GM12874 (cell line): ENCODE measurements at regions not wholly inside any gene's neighbourhood (a gene's known extent, or its start where the extent isn't known, plus 50 kb on each side); places are given as distances from the start of the nearest gene placed in this dataset.

ENCODE experiments used
- TF ChIP-seq, protein P1 (sequence below): IDR thresholded peaks from 2 replicates; pipeline ENCODE4 v1.5.1; 2011; ENCODE audit warnings: low read depth, mild to moderate bottlenecking, control low read depth, low read length, moderate library complexity; ENCODE audit not compliant: insufficient read depth

DNA sequence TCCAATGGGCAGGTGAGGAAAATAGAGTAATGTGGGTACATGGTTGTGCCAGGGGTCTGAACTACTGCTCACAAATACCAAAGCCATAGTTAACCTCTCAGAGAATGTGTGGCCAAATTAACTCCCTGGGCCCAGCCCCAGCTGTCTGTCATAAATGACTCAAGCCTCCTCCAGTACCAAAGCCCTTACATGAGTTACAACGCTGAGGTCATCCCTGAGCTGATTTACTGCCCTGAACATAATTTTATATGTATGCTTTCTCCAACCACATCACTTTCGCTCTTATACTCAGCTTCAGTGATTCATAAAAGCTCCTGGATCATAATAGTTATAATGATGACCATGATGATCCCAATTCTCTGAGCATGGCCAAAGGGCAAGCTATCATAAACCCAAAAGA is 283.9 kb downstream of the NKX6-1 start:
- TF ChIP-seq, protein P1, sequence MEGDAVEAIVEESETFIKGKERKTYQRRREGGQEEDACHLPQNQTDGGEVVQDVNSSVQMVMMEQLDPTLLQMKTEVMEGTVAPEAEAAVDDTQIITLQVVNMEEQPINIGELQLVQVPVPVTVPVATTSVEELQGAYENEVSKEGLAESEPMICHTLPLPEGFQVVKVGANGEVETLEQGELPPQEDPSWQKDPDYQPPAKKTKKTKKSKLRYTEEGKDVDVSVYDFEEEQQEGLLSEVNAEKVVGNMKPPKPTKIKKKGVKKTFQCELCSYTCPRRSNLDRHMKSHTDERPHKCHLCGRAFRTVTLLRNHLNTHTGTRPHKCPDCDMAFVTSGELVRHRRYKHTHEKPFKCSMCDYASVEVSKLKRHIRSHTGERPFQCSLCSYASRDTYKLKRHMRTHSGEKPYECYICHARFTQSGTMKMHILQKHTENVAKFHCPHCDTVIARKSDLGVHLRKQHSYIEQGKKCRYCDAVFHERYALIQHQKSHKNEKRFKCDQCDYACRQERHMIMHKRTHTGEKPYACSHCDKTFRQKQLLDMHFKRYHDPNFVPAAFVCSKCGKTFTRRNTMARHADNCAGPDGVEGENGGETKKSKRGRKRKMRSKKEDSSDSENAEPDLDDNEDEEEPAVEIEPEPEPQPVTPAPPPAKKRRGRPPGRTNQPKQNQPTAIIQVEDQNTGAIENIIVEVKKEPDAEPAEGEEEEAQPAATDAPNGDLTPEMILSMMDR = no peak

DNA sequence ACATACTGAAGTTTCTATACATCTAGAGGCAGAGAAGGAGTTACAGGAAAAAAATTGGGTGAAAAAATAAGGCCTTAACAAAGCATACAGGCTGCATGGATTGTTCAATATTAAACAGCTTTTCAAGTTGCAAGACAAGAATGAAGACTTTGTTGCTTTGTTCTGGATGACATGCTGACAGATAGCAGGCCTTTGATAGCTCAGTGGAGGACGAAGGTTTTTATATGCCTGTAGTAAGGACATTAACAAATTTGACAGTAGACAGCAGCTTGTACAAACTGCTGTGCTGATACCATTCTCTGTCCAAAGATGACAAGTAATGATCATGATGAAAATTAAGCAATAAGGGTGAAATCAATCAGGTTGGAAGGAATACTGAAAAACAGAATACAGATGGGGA is 309.9 kb downstream of the NKX6-1 start:
- TF ChIP-seq, protein P1 = no peak

DNA sequence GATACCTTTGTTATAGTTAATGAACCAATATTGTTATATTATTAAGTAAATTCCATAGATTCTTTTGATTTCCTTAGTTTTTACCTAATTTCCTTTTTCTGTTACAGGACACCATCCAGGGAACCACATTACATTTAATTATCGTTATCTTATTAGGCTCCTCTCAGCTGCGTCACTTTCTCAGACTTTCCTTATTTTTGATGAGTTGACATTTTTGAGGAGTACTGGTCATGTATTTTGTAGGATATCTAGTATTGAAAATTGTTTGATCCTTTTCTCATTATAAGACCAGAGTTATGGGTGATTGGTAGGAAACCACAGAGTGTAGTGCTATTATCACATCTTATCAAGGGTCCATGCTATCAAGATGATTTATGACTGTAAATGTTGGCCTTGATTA is 319.7 kb downstream of the NKX6-1 start:
- TF ChIP-seq, protein P1 = no peak

DNA sequence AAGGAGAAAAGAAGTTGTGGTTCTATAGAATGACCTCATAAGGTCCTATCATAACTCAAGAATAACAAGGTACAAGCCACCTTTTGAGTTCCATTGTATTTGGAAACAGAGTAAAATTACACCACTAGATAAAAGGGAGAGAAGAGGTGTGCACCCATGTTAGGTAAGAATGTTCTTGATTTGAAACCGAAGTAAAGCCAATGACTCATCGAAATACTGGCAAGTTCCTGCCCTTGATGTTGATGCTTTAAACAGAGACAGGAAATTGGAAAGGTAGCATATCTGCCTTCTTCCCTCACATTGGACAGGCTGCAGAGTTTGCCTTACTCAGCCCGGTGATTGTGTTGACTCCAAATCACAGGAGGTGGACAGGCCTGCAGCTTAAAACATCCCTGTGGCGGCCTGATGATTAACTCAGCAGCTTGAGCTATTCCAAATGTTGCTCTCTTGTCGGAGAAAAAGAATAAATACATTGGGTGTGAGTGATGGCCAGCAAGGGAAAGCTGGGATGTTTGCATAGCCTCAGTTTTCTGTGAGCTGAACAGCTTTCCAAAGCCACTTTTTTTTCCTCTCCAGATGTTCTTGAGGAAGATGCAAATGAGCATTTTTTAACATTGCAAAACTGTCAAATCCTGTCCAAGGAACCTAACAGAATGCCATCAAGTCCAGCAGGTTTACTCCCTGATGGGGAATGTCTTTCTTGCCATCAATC is 321.1 kb downstream of the NKX6-1 start:
- TF ChIP-seq, protein P1 = no peak

DNA sequence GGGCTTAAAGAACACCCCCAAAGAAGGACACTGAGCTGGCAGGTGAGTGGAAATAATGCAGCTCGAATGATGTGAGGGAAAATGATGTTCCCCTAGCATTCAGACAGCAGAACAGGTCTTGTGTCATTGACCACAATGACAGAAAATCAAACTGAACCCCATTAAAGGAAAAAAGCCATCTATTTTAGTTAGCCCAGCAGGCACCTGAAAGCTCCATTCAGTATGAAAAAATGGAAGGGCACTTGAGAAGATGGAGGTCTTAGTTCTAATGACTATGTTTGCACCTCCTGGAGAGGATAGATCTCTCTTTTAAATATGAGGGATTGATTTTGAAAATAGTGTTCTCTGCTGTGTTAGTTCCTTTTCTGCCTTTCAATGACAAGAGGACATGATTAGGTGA is 323.1 kb downstream of the NKX6-1 start:
- TF ChIP-seq, protein P1 = no peak

DNA sequence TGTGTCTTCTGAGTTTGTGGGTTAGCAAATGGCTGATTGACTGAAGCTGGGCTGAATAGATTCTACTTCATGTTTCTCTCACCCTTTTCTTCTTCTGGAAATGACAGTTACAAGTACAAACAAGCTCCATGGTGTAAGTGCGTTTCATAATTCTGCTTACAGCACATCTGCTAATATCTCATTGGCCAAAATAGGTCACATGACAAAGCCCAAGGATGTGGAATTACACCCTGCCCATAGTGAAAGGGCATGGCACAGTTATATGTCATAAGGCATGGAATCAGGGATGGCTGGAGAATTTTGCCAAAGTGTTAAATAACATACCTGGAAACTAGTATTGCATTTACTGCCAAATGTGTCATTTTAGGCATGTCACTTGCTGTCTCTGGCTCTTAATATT is 327.2 kb downstream of the NKX6-1 start:
- TF ChIP-seq, protein P1 = no peak

DNA sequence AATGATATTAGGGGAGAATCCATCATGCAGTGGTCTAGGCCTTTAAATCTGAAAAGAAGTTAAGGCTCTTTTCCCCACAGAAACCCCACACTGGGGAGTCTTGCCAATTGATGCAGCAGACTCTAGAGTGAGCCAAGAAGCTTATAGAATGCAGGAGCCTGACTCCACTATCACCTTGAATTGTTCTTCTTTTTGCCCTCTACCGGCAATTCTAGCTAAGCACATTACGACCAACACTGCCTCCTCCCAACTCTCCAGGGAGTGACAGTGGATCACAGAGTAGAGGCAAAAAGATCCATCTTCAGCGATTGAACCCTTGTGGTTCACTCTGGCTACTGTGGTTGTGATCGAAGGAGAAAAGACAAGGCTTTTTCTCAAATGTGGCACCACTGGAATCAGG is 331.5 kb downstream of the NKX6-1 start:
- TF ChIP-seq, protein P1 = no peak

DNA sequence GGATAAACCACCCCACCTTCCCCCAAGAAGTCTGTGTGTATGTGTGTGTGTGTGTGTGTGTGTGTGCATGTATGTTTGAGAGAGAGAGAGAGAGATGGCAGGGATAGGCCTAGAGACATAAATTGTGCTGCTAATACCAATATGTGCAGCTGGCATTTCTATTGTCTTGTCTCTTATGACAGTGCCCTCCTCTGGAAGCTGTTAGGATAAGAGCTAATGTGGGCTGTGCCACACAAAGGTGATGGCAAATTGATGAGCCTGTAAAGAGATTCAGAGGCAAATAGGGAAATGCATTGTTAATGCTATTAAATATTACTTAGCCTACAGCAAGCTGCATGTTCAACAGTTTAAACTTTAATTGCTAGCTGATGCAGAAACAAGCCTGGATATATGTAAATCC is 332.0 kb downstream of the NKX6-1 start:
- TF ChIP-seq, protein P1 = no peak
